Panc1 (cell line): ENCODE measurements at regions not wholly inside any gene's neighbourhood (a gene's known extent, or its start where the extent isn't known, plus 50 kb on each side); places are given as distances from the start of the nearest gene placed in this dataset.

ENCODE experiments used
- ATAC-seq: fragments of 200-7000 bp; cut with Tn5 transposase; 2 replicates; pipeline ENCODE4 v1.9.1; 2020; ENCODE audit warnings: mild to moderate bottlenecking, moderate library complexity
- BruUV-seq: library from RNA; stranded (reverse); fragments of 400-500 nt; replicated peaks from 2 replicates; lab custom pipeline; 2021; lab: Mats Ljungman, UMichigan
- CTCF ChIA-PET: fragments of 300-600 bp; sonication (Branson Sonifier 250); formaldehyde crosslinking; loops from one replicate; lab custom pipeline; 2022; ENCODE audit warnings: antibody characterized with exemption; lab: Charles Lee
- POLR2A ChIA-PET: fragments of 300-600 bp; sonication (Branson Sonifier 250); formaldehyde crosslinking; loops from one replicate; lab custom pipeline; 2022; ENCODE audit warnings: antibody characterized with exemption; lab: Charles Lee
- DNase-seq: peaks from one replicate; pipeline ENCODE4 v3.0.0-alpha.2; 2010; ENCODE audit warnings: low read depth, low spot score
- H3K27ac ChIP-seq: 2 replicates; pipeline ENCODE4 v1.5.1; 2011; ENCODE audit warnings: mild to moderate bottlenecking, low read length, inconsistent platforms
- H3K27me3 ChIP-seq: fragments of 200-500 bp; sonication (Bioruptor generic); 2 replicates; pipeline ENCODE4 v1.6.0; 2014; ENCODE audit warnings: low read length, inconsistent platforms; ENCODE audit not compliant: control insufficient read depth, insufficient read depth
- H3K36me3 ChIP-seq: fragments of 200-500 bp; sonication (Bioruptor generic); 2 replicates; pipeline ENCODE4 v1.5.1; 2014; ENCODE audit warnings: inconsistent platforms, mild to moderate bottlenecking, low read length, moderate library complexity; ENCODE audit not compliant: control insufficient read depth, insufficient read depth
- H3K4me1 ChIP-seq: 2 replicates; pipeline ENCODE4 v1.5.1; 2011; ENCODE audit warnings: inconsistent platforms, mild to moderate bottlenecking, low read length, moderate library complexity; ENCODE audit not compliant: control insufficient read depth, insufficient read depth
- H3K4me3 ChIP-seq, 2 experiments: 2 replicates each; pipeline ENCODE4 v1.5.1; 2011 to 2012; ENCODE audit warnings: low read depth in 2 of 2, low read length in 2 of 2, mild to moderate bottlenecking in 2 of 2, inconsistent platforms in 1 of 2, moderate library complexity in 1 of 2
- H3K9me3 ChIP-seq: fragments of 200-500 bp; sonication (Bioruptor generic); 2 replicates; pipeline ENCODE4 v1.5.1; 2014; ENCODE audit warnings: low read depth, mild to moderate bottlenecking, inconsistent platforms, low read length, moderate library complexity; ENCODE audit not compliant: control insufficient read depth, insufficient read depth
- CTCF ChIP-seq: fragments of 450-650 bp; IDR thresholded peaks from 2 replicates; pipeline ENCODE4 v1.5.1; 2017; ENCODE audit warnings: mild to moderate bottlenecking
- POLR2AphosphoS5 ChIP-seq: IDR thresholded peaks from 2 replicates; pipeline ENCODE4 v1.6.1; 2012; ENCODE audit warnings: mild to moderate bottlenecking, low read depth, low read length, moderate library complexity
- REST ChIP-seq, 2 experiments: IDR thresholded peaks; 2 replicates each; pipeline ENCODE4 v1.6.1; 2011 to 2012; ENCODE audit warnings: low read depth in 2 of 2, control low read depth in 1 of 2, low read length in 1 of 2, mild to moderate bottlenecking in 1 of 2, moderate library complexity in 1 of 2; ENCODE audit not compliant: insufficient read depth in 1 of 2
- SIN3A ChIP-seq: IDR thresholded peaks from 2 replicates; pipeline ENCODE4 v1.6.1; 2012; ENCODE audit warnings: low read depth, mild to moderate bottlenecking, low read length, moderate library complexity, borderline replicate concordance; ENCODE audit not compliant: insufficient read depth
- TCF7L2 ChIP-seq: IDR thresholded peaks from 2 replicates; pipeline ENCODE4 v1.6.1; 2011; ENCODE audit warnings: mild to moderate bottlenecking, low read depth, low read length, inconsistent platforms
- in situ Hi-C: cut with HindIII; loops from 2 replicates; pipeline ENCODE4 v1.10.0; 2016; ENCODE audit warnings: low sequenced_read_pairs, low pct_unique_long_range_greater_than_20kb
- intact Hi-C: fragments of 100-400 bp; cut with micrococcal nuclease; formaldehyde crosslinking; loops from one replicate; pipeline ENCODE4 v1.10.0; 2022; ENCODE audit not compliant: unreplicated experiment

GRCh38 chr2:8593243-8593642, 88.6 kb upstream of the ID2 start:
- no peak for ATAC-seq
- intact Hi-C loops (no loop called here), in situ Hi-C loops (no loop called here)
- Histone ChIP-seq H3K27ac (no peak overlapping the region), H3K36me3 (no peaks in the 10 kb centered on the region), H3K9me3 (no peaks in the 10 kb centered on the region), H3K4me3 (no peak overlapping the region), H3K27me3 (no peaks in the 10 kb centered on the region), H3K4me1 (no peaks in the 10 kb centered on the region)
- POLR2A ChIA-PET = no interaction called here
- DNase-seq = no peak
- no peak for TF ChIP-seq SIN3A
- no peak for TF ChIP-seq POLR2AphosphoS5
- TF ChIP-seq REST (IDR thresholded peaks at IDR 0.05; ENCODE audit: insufficient read depth in 1 of 2, low read depth in 2 of 2, low read length in 1 of 2) = no peak
- TF ChIP-seq CTCF = no peak
- no TSS peak for BruUV-seq
- CTCF ChIA-PET = no interaction called here

GRCh38 chr2:8594731-8595427, 87.0 kb upstream of the ID2 start:
- Histone ChIP-seq H3K27me3 (no peaks in the 10 kb centered on the region), H3K36me3 (no peaks in the 10 kb centered on the region), H3K4me1 (no peaks in the 10 kb centered on the region), H3K27ac (no peak overlapping the region), H3K4me3 (no peak overlapping the region), H3K9me3 (no peaks in the 10 kb centered on the region)
- ChIA-PET CTCF (no interaction called here), POLR2A (no interaction called here)
- DNase-seq (no peak), ATAC-seq (no peak)
- in situ Hi-C loops (no loop called here), intact Hi-C loops (no loop called here)
- no TSS peak for BruUV-seq
- TF ChIP-seq POLR2AphosphoS5 (no peak), TCF7L2 (no peak), CTCF (no peak), SIN3A (no peak), REST (IDR thresholded peaks at IDR 0.05; ENCODE audit: insufficient read depth in 1 of 2, low read depth in 2 of 2, low read length in 1 of 2) (no peak)
